ENCODE measurements at regions not wholly inside any gene's neighbourhood (a gene's known extent, or its start where the extent isn't known, plus 50 kb on each side); places are given as distances from the start of the nearest gene placed in this dataset.

DNA sequence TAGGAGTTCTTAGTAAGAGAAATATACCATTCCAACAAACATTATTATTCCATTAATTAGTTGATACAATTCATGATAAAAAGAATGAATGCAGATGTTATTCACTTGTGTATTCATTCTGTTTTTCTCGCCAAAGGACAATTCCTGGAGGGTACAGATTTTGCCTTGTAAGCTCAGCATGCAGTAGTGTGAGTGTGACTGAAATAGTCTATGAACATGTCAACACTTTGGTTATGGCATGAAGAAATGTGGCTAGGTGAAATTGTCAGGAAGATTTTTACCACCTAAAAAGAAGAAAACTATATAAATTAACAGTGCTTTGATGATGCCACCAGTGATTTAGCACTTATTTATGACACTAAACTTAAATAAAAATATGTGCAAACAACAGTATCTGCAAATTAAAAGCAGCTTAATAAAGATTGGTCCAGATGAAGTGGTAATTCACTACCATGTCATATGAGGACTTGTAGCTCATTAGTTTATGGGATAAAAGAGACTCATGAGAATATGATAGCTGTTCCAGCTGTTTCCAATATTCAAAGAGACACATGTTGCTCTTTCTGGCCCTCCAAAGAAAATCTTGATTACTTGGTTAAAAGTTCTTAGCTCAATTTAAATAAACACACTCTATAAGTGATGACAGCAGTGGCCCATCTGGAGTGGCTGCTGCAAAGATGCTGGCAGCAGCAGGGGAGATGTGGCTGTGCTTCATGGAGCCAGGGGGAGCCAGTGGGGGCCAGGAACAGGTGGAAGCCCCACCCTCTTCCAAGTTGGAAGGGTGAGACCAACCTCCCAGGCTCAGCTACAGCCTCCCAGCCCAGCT is 165.0 kb downstream of the CDH19 start:
- Histone ChIP-seq H3K14ac (ENCODE audit: insufficient read length) (no peak overlapping the region), H3K36me3 (ENCODE audit: control insufficient read depth in 2 of 4, insufficient read depth in 4 of 4, low read length in 3 of 4) (no peaks in the 10 kb centered on the region), H2AK5ac (ENCODE audit: low read depth, low read length) (no peak overlapping the region), H3K27ac (ENCODE audit: low read depth, low read length) (no peak overlapping the region), H4K20me1 (replicated peaks in 1 of 2; ENCODE audit: control insufficient read depth in 1 of 2, insufficient read depth in 2 of 2, low read length in 2 of 2) (no peaks in the 10 kb centered on the region), H2BK120ac (replicated peaks; ENCODE audit: low read depth, low read length) (no peak overlapping the region), H2BK15ac (ENCODE audit: low read length) (no peak overlapping the region), H3K9ac (replicated peaks in 1 of 4; ENCODE audit: extremely low read depth in 1 of 4, low read depth in 3 of 4, low read length in 3 of 4) (no peak overlapping the region), H3K23me2 (ENCODE audit: low read depth, low read length) (no peaks in the 10 kb centered on the region), H3K4ac (replicated peaks; ENCODE audit: insufficient read length, low read depth, low read length) (no peak overlapping the region), H2BK12ac (ENCODE audit: low read depth, low read length) (no peak overlapping the region), H4K5ac (ENCODE audit: insufficient read length, low read depth, low read length) (no peak overlapping the region), H3K4me3 (ENCODE audit: extremely low read depth in 1 of 4, insufficient read depth in 2 of 4, low read depth in 3 of 4, low read length in 4 of 4) (no peak overlapping the region), H3K4me1 (replicated peaks in 1 of 4; ENCODE audit: control insufficient read depth in 3 of 4, insufficient read depth in 4 of 4, low read length in 3 of 4) (no peaks in the 10 kb centered on the region), H3K18ac (ENCODE audit: extremely low read depth, low read length) (no peak overlapping the region), H3K23ac (ENCODE audit: insufficient read length) (no peak overlapping the region), H3K56ac (replicated peaks; ENCODE audit: insufficient read length, low read depth, low read length) (no peak overlapping the region), H2AFZ (ENCODE audit: low read length) (no peak overlapping the region), H4K8ac (ENCODE audit: extremely low read depth, insufficient read depth, low read length) (no peak overlapping the region), H3K4me2 (ENCODE audit: insufficient read depth in 1 of 2, low read depth in 2 of 2, low read length in 2 of 2) (no peak overlapping the region), H3K79me1 (ENCODE audit: low read depth, low read length) (no peaks in the 10 kb centered on the region), H4K91ac (replicated peaks; ENCODE audit: insufficient read length, low read length) (no peak overlapping the region), H2BK5ac (ENCODE audit: low read depth, low read length) (no peak overlapping the region), H3K79me2 (ENCODE audit: control insufficient read depth in 1 of 2, insufficient read depth in 2 of 2, low read length in 2 of 2) (no peaks in the 10 kb centered on the region), H3K27me3 (replicated peaks in 1 of 4; ENCODE audit: control insufficient read depth in 3 of 4, extremely low read depth in 1 of 4, insufficient read depth in 3 of 4, low read length in 3 of 4) (peaks cover 0 to 1% (median 0%) of the 10 kb centered on the region in 4 experiments; a peak in 1 of 7 replicates), H2BK20ac (ENCODE audit: low read length) (no peak overlapping the region), H3K9me3 (ENCODE audit: insufficient read depth in 2 of 2, low read depth in 1 of 2, low read length in 1 of 2) (no peaks in the 10 kb centered on the region)
- CTCF ChIA-PET (ENCODE audit: partially characterized antibody), result interaction anchor here (1.1 to 1.2 kb wide), 2 partner anchors 33 to 119 kb away, joined by 4 to 5 read pairs; no protein-coding TSS in a partner anchor
- no peak for DNase-seq (ENCODE audit: low read depth in 1 of 2, low spot score in 2 of 2)
- POLR2A ChIA-PET (ENCODE audit: partially characterized antibody), result no interaction called here
- WGBS, 2 experiments (ENCODE audit: extremely low coverage in 1 of 2, insufficient coverage in 1 of 2, insufficient read length in 1 of 2, insufficient replicate concordance in 2 of 2, low coverage in 1 of 2, low lambda C conversion rate in 2 of 2, missing lambda C conversion rate in 1 of 2), result 93% methylated on average over 1 of the region's 1 CpG; no CpG with 5 or more reads in 1 of the 2 experiments
- no peak for FAIRE-seq
- TF ChIP-seq, protein P1, sequence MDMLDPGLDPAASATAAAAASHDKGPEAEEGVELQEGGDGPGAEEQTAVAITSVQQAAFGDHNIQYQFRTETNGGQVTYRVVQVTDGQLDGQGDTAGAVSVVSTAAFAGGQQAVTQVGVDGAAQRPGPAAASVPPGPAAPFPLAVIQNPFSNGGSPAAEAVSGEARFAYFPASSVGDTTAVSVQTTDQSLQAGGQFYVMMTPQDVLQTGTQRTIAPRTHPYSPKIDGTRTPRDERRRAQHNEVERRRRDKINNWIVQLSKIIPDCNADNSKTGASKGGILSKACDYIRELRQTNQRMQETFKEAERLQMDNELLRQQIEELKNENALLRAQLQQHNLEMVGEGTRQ (IDR thresholded peaks at IDR 0.05; ENCODE audit: low read length), result no peak
- TF ChIP-seq RFX5 (IDR thresholded peaks at IDR 0.05; ENCODE audit: borderline replicate concordance, low read depth, low read length), result no peak
- no peak for TF ChIP-seq HDAC2 (IDR thresholded peaks at IDR 0.05; ENCODE audit: borderline replicate concordance in 1 of 2, low read depth in 2 of 2, low read length in 2 of 2)
- TF ChIP-seq TAF7 (optimal IDR thresholded peaks at IDR 0.05; ENCODE audit: borderline replicate concordance, low read depth, low read length), result no peak
- TF ChIP-seq KDM4A (IDR thresholded peaks at IDR 0.05; ENCODE audit: low read depth, low read length, severe bottlenecking), result no peak
- TF ChIP-seq TAF1 (IDR thresholded peaks at IDR 0.05; ENCODE audit: low read depth, low read length), result no peak
- no peak for TF ChIP-seq PHF8 (conservative IDR thresholded peaks at IDR 0.05; ENCODE audit: low read depth, low read length)
